ENCODE measurements at regions not wholly inside any gene's neighbourhood (a gene's known extent, or its start where the extent isn't known, plus 50 kb on each side); places are given as distances from the start of the nearest gene placed in this dataset.
"Not testable (repeated sequence)": the region's sequence is repeated elsewhere in the genome, so short reads cannot be mapped to it uniquely, and the experiment has no call there.

DNA sequence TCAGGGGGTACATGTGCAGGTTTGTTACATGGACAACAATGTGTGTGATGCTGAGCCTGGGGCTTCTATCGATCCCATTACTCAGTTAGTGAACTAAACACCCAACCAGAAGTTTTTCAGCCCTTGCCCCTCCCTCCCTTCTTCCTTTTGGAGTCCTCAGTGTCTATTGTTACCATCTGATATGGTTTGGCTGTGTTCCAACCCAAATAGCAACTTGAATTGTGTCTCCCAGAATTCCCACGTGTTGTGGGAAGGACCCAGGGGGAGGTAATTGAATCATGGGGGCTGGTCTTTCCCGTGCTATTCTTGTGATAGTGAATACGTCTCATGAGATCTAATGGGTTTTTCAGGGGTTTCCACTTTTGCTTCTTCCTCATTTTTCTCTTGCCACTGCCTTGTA, 186.3 kb downstream of the AEBP2 start:
- DNase-seq = not testable (repeated sequence)

DNA sequence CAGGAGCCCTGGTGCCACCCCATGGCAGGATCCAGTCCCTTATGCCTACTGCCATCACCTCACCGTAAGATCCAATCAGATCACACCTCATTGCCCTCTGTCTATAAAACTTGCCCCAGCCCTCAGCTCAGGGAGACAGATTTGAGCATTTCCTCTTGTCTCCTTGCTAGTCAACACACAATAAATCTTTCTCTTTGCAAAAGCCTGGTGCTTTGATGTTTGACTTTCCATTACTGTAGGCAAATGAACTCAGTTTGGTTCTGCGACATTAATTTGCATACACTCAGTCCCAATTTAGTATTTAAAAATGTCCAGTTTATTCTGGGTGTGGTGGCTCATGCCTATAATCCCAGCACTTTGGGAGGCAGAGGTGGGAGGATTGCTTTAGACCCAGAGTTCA, 188.4 kb downstream of the AEBP2 start:
- DNase-seq = no peak

DNA sequence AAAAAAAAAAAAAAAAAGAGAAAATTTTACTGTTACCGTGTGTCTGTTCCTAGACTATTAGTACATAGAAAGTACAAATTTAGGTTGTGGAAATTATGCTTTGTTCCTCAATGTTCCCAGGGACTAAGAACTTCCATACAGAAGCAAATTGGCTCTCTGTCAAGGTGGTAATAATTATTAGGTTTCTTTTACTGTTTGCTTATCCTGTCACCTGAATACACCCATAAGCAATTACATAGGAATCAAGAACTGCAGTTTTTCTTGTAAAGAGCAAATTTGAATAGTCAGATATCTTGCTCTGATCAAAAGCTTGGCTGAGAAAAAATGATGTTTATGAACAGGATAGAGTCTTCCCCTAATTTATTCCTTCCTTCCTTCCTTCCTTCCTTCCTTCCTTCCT, 191.2 kb downstream of the AEBP2 start:
- DNase-seq = no peak

DNA sequence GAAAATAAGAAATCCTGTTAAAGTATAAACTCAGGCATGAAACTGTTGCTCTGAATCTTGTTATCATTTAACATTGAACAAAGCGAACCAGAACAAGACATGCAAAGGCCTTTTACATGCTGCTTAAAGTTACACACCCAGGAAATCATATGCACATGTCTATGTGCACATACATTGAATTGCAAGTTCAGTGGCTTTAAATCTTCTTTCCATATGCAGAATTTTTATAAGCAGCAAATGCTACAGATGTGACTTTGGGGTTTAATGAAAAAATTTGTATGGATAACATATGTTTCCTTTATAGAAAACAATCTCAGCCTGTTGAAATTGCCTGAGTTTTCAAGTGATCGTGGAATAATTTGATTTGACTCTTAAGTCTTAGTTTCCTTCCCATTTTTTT, 193.9 kb downstream of the AEBP2 start:
- no peak for DNase-seq

DNA sequence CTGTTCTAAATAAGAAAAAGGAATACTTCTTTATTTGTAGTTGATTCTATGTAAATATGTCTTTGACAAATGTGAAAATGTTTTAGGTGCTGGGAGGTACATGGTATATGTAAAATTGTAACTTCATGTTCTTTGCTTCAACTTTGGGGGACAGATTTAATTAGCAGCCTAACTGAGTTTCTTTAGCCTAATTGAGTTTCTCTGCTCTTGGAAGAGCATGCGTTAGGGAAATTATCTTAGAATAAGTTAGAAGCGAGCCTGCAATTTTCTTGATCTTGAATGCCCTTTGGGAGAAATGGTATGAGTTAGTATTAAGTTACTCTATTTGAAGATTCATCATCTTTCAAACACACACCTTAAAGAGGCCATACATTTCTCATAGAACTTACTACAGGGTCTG, 194.3 kb downstream of the AEBP2 start:
- DNase-seq = no peak

DNA sequence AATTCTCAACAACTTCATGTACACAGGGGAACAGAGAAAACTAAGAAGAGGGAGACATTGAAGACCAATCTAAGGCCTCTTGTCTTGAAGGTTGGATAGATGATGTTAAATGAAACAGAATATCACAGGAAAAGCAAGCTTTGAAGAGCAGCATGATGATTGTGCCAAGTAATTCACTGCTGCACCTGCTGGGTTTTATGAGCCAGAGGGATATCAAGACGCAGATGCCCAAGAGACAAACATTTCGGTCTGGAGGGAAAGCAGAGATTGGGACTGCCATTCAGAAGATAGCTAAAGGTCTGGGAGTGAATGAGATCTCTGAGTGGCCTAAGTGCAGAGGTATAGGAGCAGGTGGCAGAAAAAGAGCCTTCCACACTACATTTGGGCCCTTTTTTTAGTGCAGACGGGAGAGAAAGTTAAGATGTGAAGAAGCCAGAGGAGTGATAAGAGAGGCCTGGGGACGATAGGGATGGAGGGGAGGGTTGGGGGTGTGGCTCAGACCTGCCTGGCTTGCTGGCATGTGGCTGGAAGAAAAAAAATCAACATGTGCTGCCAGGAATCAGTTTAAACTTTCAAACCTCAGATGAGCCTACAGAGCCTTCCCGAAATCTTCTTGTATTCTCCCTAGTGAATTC, 200.6 kb downstream of the AEBP2 start:
- no peak for DNase-seq

DNA sequence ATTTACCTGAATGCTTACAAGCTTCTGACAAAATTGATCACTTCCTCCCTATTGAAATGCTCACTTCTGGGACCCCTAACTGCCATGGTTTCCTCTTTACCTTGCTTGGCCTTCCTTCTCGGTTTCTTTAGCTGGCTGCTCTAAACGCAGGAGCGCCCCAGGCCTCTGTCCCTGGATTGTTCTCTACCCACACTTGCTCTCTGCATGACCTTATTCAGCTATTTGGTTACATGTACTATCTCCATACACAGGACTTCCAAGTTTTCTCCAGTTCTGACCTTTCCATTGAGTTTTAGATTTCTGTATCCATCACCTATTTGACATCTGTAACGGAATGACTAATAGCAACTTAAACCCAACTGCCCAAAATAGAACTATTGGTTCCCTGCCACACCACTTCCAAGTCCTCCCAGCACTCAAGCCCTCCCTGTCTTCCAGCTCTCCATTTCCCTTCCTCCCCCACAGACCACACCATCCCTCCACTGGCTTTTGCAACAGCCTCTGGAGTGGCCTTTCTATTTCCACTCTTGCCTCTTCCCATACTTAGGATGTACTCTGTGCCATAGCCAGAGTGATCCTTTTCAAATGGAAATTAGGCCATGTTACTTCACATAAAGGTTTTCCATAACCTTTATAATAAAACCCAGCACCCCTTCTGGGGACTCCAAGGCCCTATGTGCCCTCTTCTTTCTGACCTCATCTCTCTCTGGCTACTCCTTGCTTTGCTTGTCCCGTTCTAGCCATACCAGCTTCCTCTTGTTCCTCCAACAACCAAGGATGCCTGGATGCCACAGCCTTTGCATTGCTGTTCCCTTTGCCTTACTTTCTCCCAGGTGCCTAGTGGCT, 202.2 kb downstream of the AEBP2 start:
- DNase-seq = no peak

DNA sequence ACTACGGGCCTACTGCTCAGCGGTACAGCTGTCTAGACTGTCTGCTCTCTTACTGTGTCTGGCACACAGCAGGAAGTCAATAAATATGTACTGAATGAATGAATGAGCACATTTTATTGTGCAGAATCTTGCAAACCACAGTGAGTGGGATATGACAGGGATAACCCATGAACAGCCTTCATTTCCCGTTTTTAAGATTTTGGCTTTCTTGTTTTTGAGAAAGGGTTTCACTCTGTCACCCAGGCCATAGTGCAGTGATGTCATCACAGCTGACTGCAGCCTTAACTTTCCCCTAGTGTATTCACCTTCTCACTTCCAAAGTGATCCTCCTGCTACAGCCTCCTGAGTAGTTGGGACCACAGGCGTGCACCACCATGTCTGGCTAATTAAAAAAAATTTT, 203.1 kb downstream of the AEBP2 start:
- DNase-seq = no peak

DNA sequence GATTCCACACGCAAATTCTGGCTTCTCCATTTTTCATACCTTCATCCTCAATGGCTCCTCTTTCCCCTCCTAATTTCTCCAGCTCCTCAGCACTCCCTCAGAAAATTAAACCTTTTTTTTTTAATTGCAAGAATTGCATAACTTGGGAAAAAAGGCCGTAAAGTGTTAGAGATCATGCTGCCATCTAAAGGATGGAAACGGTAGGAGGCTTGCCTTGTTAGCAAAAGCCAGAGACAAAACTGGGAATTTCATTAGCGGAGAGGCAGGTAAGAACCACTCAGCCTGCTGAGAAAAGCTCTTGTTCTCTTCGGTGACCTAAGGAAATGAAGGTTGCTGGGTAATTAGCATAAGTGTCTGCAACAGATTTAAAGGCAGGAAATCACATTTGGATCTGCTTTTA, 204.3 kb downstream of the AEBP2 start:
- DNase-seq = peak in 3 of 56 donors; percentile 1 to 5 (median 2)

DNA sequence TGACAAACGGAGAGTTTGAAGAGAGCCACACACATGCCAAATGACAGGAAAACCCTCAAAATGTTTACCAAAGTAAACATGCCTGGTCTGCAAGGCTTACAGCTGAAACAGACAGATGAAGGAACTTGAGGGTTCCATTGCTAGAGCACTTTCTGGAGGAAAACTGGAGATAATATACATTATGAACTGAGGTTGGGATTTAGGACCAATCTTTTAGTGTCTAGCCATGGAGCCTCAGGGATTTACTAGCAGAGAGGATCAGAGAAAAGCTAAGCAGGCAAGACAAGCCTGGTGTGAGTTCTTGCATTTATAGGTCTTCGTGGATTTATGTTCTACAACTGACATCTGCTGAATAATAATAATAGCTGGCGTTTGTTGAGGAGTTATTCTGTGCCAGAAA, 205.3 kb downstream of the AEBP2 start:
- no peak for DNase-seq

DNA sequence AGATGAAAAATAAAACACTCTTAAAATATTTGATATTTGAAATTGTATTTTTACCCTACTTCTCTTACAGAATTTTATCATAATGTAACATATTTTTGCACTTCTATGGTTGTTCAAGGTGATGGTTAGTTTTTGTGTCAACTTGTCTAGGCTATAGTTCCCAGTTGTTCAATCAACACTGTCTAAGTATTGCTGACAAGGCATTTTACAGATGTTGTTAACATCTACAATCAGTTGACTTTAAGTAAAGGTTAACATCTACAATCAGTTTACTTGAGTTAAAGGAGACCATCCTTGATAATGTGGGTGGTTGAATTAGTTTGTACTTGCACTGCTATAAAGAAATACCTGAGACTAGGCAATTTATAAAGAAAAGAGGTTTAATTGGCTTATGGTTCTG, 206.5 kb downstream of the AEBP2 start:
- no peak for DNase-seq

DNA sequence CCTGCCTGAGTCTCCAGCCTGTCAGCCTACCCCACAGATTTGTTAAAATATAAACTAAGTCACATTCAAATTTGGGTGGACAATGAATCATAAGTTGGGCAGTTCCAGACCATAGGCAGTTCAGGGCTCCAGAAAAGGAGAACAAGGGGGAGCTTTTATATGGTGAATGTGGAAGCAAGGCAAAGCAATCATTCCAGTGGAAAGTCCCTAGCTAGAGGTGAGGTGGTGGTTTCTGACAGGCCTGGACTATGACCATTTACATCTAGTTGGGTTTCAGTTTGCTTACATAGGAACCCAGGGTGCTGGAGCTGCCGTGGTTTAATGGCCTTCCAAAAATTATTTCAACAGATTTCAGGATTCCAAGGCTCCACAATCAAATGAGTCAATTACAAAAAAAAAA, 207.3 kb downstream of the AEBP2 start:
- DNase-seq = no peak

DNA sequence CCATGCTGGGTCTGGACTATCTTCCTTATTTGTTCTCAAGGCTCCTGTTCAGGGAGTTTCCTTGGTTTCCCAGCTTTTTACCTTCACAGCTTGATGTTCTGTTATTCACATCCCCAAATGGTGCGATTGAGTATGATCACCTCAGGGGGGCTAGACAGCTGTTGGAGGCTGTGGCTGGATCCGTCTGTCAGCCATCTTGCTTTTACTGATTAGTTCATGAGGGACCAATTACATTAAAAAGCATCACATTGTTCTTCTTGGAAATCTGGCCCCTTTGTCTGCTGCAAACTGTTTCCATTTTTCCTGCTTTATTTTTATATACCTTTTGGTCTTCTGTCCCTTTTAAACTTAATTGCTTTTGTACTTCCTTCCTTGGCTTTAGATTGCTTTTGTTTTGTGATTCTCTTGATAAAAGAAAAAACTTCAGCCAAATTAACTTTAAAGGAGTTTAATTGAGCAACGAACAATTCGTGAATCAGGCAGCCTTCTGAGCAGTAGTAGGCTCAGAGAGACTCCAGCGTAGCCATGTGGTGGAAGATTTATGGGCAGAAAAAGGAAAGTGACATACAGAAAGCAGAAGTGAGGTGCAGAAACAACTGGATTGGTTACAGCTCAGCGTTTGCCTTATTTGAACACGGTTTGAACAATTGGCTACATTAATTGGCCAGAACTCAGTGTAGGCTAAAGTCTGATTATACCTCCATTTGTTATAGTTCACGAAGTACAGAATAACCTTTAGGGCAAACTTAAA, 208.7 kb downstream of the AEBP2 start:
- DNase-seq = no peak

DNA sequence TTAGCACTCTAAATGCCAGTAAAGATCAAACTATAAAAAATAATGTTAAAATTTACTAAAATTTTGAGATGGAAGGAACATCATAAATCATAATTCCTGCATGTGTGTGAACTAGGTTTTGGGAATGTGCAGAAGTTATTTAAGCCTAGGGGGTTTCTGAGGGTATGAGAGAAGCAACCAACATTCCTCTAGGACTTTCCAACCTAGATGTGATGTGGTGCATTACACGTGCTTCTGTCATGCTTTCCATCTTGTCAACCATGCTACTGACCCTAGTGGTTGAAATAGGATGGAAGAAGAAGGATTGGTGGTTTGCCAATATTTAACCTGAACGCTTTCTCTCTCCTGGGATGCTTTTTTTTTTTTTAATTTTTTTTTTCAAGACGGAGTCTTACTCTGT, 209.3 kb downstream of the AEBP2 start:
- no peak for DNase-seq

DNA sequence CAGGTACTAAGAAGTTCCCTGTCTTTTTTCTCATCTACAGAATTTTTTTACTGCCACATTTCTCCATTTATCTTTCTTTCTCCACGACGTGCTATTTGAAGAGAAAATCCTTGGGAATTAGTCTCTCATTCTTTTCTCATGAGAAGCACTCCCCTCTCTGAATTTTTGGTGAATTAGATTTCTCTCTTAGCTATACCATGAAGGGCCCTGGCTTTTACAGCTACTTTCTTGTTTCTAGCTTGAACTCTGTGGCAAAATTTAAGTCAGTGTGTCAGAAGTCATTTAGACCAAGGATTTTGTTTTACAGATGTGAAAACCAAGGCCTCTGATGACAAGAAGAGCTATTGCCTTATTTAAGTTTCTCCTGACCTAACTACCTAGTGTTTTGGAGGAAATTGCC, 213.1 kb downstream of the AEBP2 start:
- no peak for DNase-seq

DNA sequence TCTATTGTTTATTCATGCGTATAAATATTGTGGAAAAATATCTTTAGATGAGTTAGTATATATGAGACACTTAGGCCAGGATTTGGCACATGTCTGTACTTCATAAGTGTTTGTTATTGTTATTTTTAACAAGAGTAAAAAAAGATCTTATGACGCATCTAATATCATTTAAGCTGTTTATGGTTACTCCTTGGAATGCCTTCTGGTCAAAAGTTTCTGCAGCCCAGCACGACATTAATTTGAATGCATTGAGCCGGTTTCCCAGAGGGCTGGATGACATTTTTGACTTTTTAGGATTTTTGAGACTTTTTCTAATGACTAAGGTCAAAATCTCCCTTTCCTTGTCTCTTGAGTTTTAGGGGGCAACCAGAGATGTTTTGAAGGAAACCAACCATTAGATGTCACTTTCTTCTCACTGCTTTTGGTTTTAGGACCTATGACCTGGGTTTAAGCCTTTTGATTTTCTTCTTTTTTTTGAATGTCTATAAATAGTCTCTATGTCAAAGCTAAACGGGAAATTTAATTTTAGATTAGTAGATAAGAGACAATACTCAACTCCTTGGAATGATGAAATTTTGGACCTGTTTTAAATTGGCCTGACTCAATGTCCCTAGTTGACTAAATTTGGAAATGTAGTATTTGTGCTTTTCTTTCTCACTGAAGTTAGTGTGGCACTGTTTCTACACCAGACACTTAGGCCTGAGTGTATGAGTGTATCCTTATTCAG, 215.5 kb downstream of the AEBP2 start:
- no peak for DNase-seq

DNA sequence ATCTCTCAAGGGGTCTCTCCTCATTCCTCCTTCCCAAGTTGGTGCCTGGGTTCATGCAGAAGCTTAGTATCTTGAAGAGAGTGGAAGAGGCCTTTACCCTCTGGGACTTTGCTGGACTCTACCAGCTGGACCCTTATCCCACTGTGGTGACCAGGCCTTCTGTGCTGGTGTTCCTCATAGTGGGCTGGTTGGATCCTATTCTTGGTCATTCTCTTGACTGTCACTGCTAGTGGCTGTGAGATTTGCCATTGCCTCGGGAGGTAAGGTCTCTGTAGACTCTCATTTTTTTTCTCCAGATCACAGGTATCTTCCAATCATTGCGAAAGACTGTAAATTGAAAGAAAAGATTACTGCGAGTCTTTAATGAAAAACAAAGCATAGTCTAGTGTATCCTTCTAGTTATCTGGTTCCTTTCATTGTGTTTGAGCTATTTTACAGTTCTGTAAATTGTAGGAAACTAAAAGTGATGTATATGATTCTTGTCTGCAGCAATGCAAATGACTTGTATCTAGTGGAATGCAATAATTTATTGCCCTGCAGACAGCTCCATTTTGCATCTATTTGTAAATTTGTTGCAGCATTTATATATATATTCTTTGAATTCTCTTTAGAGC, 217.9 kb downstream of the AEBP2 start:
- DNase-seq = no peak

DNA sequence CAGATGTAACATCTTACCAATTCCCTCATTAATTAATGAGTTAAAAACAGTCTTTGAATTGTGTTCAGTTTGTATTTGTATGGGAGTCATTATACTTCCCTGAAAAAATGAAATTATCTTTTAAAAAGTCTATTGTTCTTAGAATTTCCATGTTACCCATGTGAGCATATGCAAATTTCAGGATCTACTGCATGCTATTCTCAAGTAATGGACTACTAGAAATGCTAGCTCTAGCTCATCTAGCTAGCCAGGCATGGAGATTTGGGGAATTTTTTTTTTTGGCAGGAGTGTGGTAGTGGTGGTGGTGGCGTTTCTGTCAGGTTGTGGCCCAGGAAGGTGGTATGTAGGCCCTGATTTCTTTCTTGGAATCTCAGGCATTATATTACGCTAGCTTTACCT, 218.4 kb downstream of the AEBP2 start:
- DNase-seq = no peak

DNA sequence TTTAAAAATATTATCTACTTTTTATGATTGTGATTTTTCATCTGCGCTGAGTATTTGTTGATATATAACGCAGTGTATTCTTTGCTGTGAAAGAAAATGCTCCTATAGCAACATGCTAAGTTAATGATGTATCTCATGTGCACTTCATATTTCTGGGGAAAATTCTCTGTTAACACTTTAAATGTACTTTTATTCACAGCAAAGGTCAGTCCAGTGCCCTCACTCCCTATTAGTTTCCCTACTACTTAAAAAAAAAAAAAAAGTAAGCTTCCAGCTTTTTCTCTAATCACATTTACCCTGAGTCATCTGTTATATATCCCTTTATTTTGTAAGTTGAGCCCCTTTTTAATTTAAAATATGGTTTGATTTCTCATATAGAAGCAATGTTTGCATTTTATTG, 219.8 kb downstream of the AEBP2 start:
- no peak for DNase-seq

DNA sequence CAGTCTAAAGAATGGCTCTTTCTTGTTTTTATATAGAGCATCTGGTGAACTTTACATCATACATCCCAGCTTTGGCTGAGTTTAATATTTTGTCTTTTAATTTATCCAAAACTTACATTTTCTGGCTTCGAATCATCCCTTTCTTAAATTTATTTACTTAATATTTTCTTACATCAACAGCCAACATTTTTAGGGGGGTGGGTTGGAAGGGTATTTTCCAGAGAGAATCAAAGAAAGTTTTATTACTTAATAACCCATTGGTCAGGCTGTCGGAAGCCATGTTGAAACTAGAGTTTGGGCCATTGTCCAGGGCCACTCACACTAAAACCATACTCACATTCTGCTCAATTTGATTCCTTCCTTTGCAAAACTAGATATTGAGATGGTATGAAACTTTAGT, 220.2 kb downstream of the AEBP2 start:
- DNase-seq = no peak

All from amygdala (tissue), 56 donors.